HEK293T (cell line): ENCODE measurements at regions not wholly inside any gene's neighbourhood (a gene's known extent, or its start where the extent isn't known, plus 50 kb on each side); places are given as distances from the start of the nearest gene placed in this dataset.

Experiments
- ARNT ChIP-seq: fragments of 450-650 bp; IDR thresholded peaks from 2 replicates; pipeline ENCODE4 v1.6.1; 2017; ENCODE audit warnings: mild to moderate bottlenecking
- BHLHE40 ChIP-seq: fragments of 450-650 bp; IDR thresholded peaks from 2 replicates; pipeline ENCODE4 v1.6.1; 2016; ENCODE audit warnings: mild to moderate bottlenecking, moderate library complexity, borderline replicate concordance
- FOXA1 ChIP-seq: fragments of 450-650 bp; IDR thresholded peaks from 2 replicates; pipeline ENCODE4 v1.6.1; 2016; ENCODE audit warnings: mild to moderate bottlenecking
- HDGF ChIP-seq: fragments of 450-650 bp; IDR thresholded peaks from 2 replicates; pipeline ENCODE4 v1.6.1; 2017; ENCODE audit warnings: antibody characterized with exemption, borderline replicate concordance
- NFRKB ChIP-seq: fragments of 450-650 bp; IDR thresholded peaks from 2 replicates; pipeline ENCODE4 v1.6.1; 2016; ENCODE audit warnings: mild to moderate bottlenecking, moderate library complexity

DNA sequence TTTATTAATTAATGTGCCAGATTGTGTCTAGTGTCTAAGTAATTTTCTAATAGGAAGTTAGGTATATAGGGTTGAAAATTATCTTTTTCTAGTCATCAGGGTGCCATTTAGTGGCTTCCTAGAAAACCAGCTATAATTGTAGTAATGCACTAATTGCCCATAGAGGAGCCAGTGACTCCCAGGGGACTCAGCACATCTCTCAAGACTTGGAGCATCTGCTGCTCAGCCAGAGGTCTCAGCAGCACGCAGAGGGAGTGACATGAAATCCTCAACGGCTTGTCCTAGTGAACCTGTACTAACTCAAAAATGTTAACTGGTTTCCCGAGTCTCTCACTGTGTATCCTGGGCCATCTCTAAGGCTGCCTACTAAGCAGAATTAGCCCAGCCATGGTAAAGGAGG, 78.2 kb upstream of the MAN2A1 start:
- no peak for TF ChIP-seq BHLHE40
- TF ChIP-seq FOXA1 = no peak
- no peak for TF ChIP-seq HDGF
- TF ChIP-seq ARNT = no peak
- no peak for TF ChIP-seq NFRKB
